NCI-H146 (cell line): ENCODE measurements at regions not wholly inside any gene's neighbourhood (a gene's known extent, or its start where the extent isn't known, plus 50 kb on each side); places are given as distances from the start of the nearest gene placed in this dataset.

Experiments used
- DNase-seq: peaks from one replicate; lab custom pipeline; 2025; lab: John Stamatoyannopoulos, UW

- no peak for DNase-seq
These were observed 671.3 kb upstream of the TBX3 start for GRCh38 chr12:115355301-115355700.

GRCh38 chr12:115354007-115354890 lies 670.3 kb upstream of the TBX3 start:
- no peak for DNase-seq

- no peak for DNase-seq
These were observed 669.5 kb upstream of the TBX3 start for GRCh38 chr12:115353467-115353866.

GRCh38 chr12:115351514-115352077 lies 667.6 kb upstream of the TBX3 start:
- DNase-seq: no peak

- DNase-seq: no peak
These were observed 665.7 kb upstream of the TBX3 start for GRCh38 chr12:115349711-115350110.

- no peak for DNase-seq
These were observed 664.3 kb upstream of the TBX3 start for GRCh38 chr12:115348301-115348700.

GRCh38 chr12:115343601-115344000 lies 659.6 kb upstream of the TBX3 start:
- no peak for DNase-seq

- no peak for DNase-seq
These were observed 659.0 kb upstream of the TBX3 start for GRCh38 chr12:115343008-115343407.

- DNase-seq: no peak
These were observed 657.5 kb upstream of the TBX3 start for GRCh38 chr12:115341442-115341841.

GRCh38 chr12:115338566-115339294 lies 654.8 kb upstream of the TBX3 start:
- no peak for DNase-seq

- DNase-seq: no peak
These were observed 653.9 kb upstream of the TBX3 start for GRCh38 chr12:115337693-115338543.

GRCh38 chr12:115336506-115336905 lies 652.5 kb upstream of the TBX3 start:
- DNase-seq: no peak

GRCh38 chr12:115335594-115335993 lies 651.6 kb upstream of the TBX3 start:
- DNase-seq: no peak

GRCh38 chr12:115335048-115335447 lies 651.1 kb upstream of the TBX3 start:
- DNase-seq: no peak

GRCh38 chr12:115332945-115333344 lies 649.0 kb upstream of the TBX3 start:
- DNase-seq: no peak

GRCh38 chr12:115325858-115326257 lies 641.9 kb upstream of the TBX3 start:
- DNase-seq: no peak

- no peak for DNase-seq
These were observed 641.1 kb upstream of the TBX3 start for GRCh38 chr12:115324949-115325593.

GRCh38 chr12:115323223-115323905 lies 639.4 kb upstream of the TBX3 start:
- no peak for DNase-seq

- no peak for DNase-seq
These were observed 638.3 kb upstream of the TBX3 start for GRCh38 chr12:115322275-115322674.

- no peak for DNase-seq
These were observed 637.0 kb upstream of the TBX3 start for GRCh38 chr12:115320967-115321366.

- DNase-seq: no peak
These were observed 636.5 kb upstream of the TBX3 start for GRCh38 chr12:115320451-115320850.
